ENCODE measurements at regions not wholly inside any gene's neighbourhood (a gene's known extent, or its start where the extent isn't known, plus 50 kb on each side); places are given as distances from the start of the nearest gene placed in this dataset.

- no peak for TF ChIP-seq EZH2 (IDR thresholded peaks at IDR 0.05; ENCODE audit: low read length, unreplicated experiment)
- no peak for TF ChIP-seq CTCF (conservative IDR thresholded peaks at IDR 0.05; ENCODE audit: low read depth, low read length)
These were observed 110.8 kb upstream of the FSTL4 start for GRCh38 chr5:133723126-133723525.

All from PC-3 (cell line).